H1 (cell line): ENCODE measurements at regions not wholly inside any gene's neighbourhood (a gene's known extent, or its start where the extent isn't known, plus 50 kb on each side); places are given as distances from the start of the nearest gene placed in this dataset.

Source experiments
- ASH2L ChIP-seq: fragments of 200-600, 300-600 bp; sonication (generic); IDR thresholded peaks from one replicate; pipeline ENCODE4 v1.7.1; 2017; ENCODE audit warnings: low read length
- CBX8 ChIP-seq: fragments of 300-800, 300-1000 bp; sonication (generic); IDR thresholded peaks from 2 replicates; pipeline ENCODE4 v1.7.1; 2016; ENCODE audit warnings: low read depth, low read length, borderline replicate concordance
- JUN ChIP-seq: IDR thresholded peaks from 2 replicates; pipeline ENCODE4 v1.6.1; 2011; ENCODE audit warnings: low read depth, mild to moderate bottlenecking, improper control_type of control experiment, low read length
- KDM5A ChIP-seq: fragments of 200-600 bp; IDR thresholded peaks from 2 replicates; pipeline ENCODE4 v1.7.1; 2012; ENCODE audit warnings: mild to moderate bottlenecking, low read length, inconsistent platforms, mixed read lengths
- NRF1 ChIP-seq: IDR thresholded peaks from 2 replicates; pipeline ENCODE4 v1.6.1; 2011; ENCODE audit warnings: mild to moderate bottlenecking, low read depth, low read length, improper control_type of control experiment
- POLR2A ChIP-seq, 2 experiments: IDR thresholded peaks; 1 replicate in 1 of 2; 2 replicates in 1 of 2; pipeline ENCODE4 v1.6.1; 2011; ENCODE audit warnings: low read depth in 2 of 2, low read length in 2 of 2, mild to moderate bottlenecking in 2 of 2; ENCODE audit errors: control extremely low read depth in 1 of 2
- POLR2AphosphoS5 ChIP-seq: IDR thresholded peaks from 2 replicates; pipeline ENCODE4 v1.6.1; 2011; ENCODE audit warnings: low read depth, low read length
- TEAD4 ChIP-seq: IDR thresholded peaks from 2 replicates; pipeline ENCODE4 v1.6.1; 2012; ENCODE audit warnings: low read depth, low read length, inconsistent platforms, mixed read lengths
- TF ChIP-seq, protein P1 (sequence below), 3 experiments: IDR thresholded peaks; 1 replicate in 2 of 3; 2 replicates in 1 of 3; pipeline versions ENCODE4 v1.5.1 to v1.6.1; 2011; ENCODE audit warnings: low read length in 3 of 3, mild to moderate bottlenecking in 3 of 3, inconsistent platforms in 2 of 3, low read depth in 1 of 3, moderate library complexity in 1 of 3; ENCODE audit not compliant: insufficient read depth in 1 of 3; ENCODE audit errors: control extremely low read depth in 1 of 3
- TF ChIP-seq, protein P2 (sequence below): IDR thresholded peaks from 2 replicates; pipeline ENCODE4 v1.6.1; 2011; ENCODE audit warnings: low read length, improper control_type of control experiment

DNA sequence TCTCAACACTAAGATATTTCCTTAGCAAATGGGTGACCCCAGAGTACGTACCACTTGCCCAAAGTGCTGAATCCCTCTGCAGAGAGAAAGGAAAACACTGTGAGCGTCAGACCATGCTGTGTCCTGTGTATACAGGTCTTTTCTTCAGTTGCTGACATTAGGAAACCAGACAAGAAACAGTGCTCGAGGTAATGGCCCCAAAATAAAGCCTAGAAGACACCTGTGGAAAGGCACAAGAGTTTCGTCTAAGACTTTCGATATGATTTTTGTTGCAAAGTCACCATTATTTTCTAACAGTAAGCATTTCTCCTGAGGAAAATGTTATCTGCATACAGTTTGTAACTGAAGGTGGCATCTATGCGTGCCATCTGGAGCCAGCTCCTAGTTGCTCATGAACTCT lies 62.0 kb upstream of the SIMC1 start:
- TF ChIP-seq CBX8 (no peak), NRF1 (no peak), POLR2A (IDR thresholded peaks at IDR 0.05; ENCODE audit: control extremely low read depth in 1 of 2, low read depth in 2 of 2, low read length in 2 of 2) (no peak), KDM5A (no peak), ASH2L (no peak), POLR2AphosphoS5 (no peak), TEAD4 (no peak), JUN (no peak)
- TF ChIP-seq, protein P1, sequence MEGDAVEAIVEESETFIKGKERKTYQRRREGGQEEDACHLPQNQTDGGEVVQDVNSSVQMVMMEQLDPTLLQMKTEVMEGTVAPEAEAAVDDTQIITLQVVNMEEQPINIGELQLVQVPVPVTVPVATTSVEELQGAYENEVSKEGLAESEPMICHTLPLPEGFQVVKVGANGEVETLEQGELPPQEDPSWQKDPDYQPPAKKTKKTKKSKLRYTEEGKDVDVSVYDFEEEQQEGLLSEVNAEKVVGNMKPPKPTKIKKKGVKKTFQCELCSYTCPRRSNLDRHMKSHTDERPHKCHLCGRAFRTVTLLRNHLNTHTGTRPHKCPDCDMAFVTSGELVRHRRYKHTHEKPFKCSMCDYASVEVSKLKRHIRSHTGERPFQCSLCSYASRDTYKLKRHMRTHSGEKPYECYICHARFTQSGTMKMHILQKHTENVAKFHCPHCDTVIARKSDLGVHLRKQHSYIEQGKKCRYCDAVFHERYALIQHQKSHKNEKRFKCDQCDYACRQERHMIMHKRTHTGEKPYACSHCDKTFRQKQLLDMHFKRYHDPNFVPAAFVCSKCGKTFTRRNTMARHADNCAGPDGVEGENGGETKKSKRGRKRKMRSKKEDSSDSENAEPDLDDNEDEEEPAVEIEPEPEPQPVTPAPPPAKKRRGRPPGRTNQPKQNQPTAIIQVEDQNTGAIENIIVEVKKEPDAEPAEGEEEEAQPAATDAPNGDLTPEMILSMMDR (IDR thresholded peaks at IDR 0.05; ENCODE audit: control extremely low read depth in 1 of 3, insufficient read depth in 1 of 3, low read depth in 1 of 3, low read length in 3 of 3) = no peak
- TF ChIP-seq, protein P2, sequence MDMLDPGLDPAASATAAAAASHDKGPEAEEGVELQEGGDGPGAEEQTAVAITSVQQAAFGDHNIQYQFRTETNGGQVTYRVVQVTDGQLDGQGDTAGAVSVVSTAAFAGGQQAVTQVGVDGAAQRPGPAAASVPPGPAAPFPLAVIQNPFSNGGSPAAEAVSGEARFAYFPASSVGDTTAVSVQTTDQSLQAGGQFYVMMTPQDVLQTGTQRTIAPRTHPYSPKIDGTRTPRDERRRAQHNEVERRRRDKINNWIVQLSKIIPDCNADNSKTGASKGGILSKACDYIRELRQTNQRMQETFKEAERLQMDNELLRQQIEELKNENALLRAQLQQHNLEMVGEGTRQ = no peak
